GM18507 (cell line): ENCODE measurements at regions not wholly inside any gene's neighbourhood (a gene's known extent, or its start where the extent isn't known, plus 50 kb on each side); places are given as distances from the start of the nearest gene placed in this dataset.
"Not testable (repeated sequence)": the region's sequence is repeated elsewhere in the genome, so short reads cannot be mapped to it uniquely, and the experiment has no call there.

ENCODE experiments used
- DNase-seq: peaks from one replicate; pipeline ENCODE4 v3.0.0; 2011; ENCODE audit warnings: low read depth; ENCODE audit not compliant: insufficient read length; ENCODE audit errors: extremely low spot score
- FAIRE-seq: peaks from 2 replicates; lab custom pipeline; 2011; peaks lifted over from hg19 to GRCh38; lab: Jason Lieb, UNC

DNA sequence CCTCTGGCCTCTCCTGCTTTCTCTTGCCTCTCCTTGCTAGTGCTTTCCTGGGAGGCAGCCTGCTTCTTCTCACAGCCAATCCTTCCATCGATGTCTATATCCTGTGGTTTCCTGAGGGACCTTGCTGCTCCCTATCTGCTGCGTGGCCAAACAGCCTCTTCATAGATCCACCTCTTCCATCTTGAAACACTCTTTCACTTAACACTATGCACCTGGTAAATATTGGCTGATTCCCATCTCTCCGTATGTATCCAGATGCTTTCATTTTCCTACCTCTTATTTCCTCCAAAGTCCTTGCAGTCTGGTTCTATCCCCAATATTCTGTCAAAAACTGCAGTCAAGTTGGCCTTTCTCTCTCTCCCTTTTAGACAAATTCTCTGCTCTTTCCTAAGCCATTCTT lies 205.2 kb upstream of the CFAP20DC start:
- no peak for FAIRE-seq
- DNase-seq = no peak

DNA sequence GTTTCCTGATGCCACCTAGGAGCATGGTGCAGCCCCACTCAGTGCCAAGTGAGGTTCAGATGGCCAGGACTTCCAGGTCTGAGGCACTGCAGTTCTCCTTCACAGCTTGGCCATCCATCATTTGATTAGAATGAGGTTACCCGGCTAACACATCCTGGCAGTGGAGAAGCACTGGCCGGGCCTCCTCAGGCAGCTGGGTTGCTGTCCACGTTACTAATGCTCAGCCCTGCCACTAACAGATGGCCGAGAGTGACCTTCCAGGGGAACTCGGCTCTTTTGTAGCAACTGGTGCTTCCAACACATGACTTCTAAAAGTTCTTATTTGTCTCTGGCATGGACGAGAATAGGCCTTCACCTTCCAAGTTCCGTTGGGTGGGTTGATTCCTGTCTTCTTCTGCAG lies 204.6 kb upstream of the CFAP20DC start:
- DNase-seq (no peak), FAIRE-seq (no peak)

DNA sequence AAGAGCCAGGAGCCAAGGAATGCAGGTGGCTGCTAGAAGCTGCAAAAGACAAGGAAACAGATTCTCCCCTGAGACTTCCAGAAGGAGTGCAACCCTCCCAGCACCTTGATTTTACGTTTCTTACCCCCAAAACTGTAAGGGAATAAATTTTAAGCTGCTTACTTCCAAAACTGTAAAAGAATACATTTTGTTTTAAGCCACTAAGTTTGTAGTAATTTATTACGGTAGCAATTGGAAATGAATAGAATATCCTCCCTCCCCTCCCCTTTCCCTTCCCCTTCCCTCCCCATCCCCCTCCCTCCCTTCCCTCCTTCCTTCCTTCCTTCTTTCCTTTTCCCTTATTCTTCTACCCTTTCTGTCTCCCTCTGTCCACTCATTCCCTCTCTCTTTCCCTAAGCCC lies 203.7 kb upstream of the CFAP20DC start:
- DNase-seq (no peak), FAIRE-seq (no peak)

DNA sequence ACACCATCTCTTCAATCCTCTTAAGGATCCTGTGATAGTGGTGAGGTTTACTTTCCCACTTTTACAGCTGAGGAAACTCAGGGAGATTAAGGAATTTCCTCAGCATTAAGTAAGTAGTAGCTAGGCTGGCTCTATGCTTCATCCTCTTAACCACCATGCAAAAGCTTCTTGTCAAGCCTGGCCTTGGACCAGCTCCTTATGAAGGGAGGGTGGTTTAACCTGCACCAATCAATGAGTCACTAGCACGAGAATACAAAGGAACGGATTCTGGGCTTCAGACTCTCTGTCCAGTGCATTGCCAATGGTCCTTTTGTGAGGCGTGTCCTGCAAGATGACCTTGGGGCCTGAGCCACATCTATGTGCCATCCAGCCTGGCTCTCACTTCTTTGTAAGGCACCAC lies 202.0 kb upstream of the CFAP20DC start:
- no peak for FAIRE-seq
- DNase-seq = no peak

DNA sequence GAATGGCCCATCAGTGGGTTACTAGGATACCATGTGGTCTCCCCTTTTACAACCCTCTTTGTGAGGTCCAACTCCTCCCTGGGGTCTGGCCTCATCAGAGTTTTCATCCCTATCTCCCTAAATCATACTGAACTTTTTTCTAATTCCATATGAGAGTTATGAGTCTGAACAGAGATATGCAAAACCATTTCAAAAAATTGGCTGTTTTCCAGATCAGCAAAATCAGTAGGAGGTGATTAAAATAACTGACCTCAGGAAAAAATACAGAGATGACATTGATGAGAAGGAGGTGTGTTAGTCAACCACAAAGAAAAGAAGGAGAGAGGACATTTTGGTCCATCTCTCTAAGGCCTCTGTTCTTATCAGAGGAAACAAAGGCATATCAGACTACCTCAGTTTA lies 200.8 kb upstream of the CFAP20DC start:
- FAIRE-seq (no peak), DNase-seq (no peak)

DNA sequence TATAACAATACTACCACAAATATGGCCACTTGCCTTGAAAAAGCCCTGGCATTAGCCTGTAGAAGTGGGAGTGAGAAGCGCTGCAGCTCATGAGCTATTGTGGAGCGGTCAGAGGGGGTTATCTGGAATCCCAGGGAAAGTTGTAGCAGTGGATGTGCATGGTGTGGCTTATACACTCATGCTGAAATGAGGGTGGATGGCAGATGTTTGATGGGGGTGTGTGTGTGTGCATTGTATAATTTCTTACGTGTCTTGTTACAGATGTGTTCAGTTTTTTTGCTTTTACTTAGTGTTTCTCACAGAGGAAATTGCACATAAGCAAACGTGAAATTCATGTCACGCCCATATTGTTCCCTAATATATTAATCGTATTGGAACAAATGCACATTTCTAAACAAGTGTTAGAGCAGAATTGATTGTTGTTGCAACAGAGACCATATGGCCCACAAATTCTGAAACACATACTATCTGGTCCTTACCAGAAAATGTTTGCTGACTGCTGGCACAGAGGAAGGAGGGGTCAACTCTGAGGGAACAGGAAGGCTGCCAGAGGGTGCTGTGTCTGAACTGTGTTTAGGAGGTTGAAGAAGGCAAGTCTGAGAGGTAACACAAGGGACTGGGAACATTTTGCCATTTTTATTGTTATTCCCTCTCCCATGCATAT lies 200.0 kb upstream of the CFAP20DC start:
- DNase-seq (no peak), FAIRE-seq (no peak)

DNA sequence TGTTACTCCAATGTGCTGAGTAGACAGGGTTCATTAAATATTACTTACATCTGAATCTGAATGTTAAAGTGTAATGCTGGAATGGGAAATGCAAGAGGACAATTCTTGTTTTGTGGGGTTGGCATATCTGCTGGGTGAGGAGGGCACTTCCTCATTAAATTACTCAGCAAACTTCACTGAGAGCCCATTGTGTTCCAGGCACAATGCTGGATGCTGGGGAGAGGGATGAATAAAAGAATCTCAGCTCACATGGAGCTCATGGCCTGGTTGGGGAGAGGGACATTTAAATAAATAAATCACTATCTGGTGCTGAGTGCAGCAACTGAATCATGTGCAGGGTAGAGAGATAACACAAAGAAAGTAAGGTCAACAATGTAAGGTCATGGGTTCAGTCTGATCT lies 199.2 kb upstream of the CFAP20DC start:
- FAIRE-seq (no peak), DNase-seq (no peak)

DNA sequence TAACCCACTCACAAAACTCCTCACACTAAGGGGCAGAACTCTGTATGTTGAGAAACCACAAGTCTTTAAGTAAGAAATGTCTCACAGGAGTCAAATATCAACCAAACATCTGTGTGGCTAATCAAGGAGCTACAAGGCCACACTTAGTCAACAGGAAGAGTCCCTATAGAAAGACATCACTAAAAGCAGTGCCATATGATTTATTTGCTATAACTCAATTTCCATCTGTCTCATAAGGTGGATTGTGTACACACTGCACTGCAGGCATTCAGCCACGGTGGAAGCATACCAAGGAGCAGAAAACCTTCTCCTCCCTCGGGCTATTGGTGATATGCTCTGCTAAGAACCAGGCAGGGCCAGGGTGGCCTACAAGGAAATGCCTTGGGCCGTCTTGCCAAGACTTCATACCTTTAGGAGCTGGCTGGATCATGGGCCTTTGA lies 197.6 kb upstream of the CFAP20DC start:
- FAIRE-seq = peak; percentile 79

DNA sequence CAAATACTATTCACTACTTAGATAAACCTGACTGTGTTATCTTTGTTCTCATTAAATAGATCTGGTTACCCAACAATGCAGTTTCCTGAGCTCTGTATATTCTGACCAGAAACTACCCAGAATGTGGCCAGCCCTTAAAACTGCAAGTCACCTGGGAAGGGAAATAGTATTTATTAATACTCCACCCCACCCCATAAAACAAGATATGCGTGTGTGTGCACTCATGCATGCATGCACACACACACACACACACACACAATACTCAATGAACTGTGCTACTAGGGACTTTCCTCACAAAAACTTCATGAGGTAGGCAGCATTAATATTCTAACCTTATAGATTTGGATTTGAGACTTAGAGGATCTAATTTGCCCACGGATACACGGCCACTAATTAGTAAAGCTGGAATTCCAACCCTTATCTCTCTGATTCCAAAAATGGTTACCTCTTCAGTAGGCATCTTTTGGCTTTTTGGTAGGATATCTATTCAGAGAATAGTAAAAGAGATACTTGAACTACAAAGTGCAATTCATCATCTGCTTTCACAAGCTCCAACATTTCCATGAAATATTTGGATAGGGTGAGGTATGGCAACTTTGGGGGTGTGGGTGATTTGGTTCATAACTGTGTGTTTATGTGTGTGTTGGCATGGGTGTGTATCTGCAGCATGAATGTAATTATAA lies 197.0 kb upstream of the CFAP20DC start:
- no peak for DNase-seq
- peak; percentile 82 for FAIRE-seq

More for the DNA sequence above, 197.6 kb upstream of the CFAP20DC start:
- DNase-seq = no peak

DNA sequence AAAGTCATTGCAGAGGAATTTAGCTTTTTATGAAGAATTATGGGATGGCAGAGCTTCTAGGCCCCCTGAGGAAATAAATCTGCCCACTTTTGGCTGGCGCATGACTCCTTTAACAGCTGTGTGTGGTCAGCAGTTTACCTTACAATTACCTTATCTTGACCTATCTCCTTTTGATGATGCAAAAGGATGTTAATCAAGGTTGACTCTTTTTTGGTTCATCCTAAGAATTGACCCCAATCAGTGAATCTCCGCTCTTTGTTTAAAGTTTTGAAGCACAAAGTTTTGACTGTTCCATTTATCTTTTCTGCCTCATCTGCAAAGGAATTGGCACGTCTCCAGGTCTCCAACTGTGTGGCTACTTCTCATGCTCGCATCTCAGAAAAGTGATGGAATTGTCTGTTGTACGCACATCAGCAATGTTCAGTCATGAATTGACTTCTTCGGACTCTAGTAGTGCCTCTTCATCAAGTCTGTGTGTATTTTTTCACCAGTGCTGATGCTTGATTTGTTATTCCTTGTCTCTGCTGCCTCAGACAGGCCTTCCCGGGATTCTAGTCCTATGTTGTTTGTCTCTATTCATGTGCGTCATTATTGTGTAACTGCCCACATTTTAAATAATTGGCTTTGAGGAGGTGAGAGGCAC lies 196.2 kb upstream of the CFAP20DC start:
- FAIRE-seq (peak; percentile 18), DNase-seq (no peak)

DNA sequence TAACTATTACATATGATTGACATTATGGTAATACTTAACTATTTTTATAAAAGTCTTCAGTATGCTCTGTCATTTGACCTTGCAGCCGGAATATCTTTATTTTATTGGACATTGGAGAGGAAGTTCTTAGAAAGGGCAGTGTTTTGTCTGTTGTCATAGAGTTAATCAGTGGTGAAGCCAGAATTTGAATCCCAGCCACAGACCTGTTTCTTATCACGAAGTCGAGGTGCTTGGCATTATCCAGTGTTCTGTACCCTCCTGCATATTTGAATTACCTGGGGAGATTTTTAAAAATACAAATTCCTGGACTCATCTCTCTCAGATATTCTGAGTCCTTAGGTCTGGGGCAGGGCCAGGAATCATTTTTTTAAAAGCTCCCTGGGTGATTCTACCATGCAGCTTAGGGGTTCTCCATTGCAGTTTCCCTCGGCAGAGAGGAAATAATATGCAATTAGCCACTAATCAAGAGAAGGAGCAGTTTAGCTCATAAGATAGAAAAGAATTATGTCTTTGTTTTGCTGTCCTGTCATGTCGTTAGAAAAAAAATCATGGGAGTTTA lies 195.6 kb upstream of the CFAP20DC start:
- FAIRE-seq (no peak), DNase-seq (no peak)

DNA sequence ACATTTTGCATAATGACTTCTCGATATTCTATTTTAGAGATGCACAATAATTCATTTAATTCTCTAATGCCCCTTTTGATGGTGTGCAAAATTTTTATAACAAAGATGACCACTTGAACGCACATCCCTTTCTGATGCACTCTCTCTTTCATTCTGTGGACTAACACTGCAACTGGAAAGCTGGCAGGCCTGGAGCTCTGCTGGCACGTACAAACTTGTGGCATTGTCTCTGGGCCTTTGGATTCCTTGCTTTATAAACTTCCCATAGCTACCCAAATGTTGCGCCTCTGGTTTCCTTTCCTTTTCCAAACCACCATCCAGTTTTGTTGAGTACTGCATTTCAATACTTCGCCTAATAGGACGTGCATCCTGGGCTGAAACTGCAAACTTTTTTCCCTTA lies 194.5 kb upstream of the CFAP20DC start:
- DNase-seq (no peak), FAIRE-seq (no peak)

DNA sequence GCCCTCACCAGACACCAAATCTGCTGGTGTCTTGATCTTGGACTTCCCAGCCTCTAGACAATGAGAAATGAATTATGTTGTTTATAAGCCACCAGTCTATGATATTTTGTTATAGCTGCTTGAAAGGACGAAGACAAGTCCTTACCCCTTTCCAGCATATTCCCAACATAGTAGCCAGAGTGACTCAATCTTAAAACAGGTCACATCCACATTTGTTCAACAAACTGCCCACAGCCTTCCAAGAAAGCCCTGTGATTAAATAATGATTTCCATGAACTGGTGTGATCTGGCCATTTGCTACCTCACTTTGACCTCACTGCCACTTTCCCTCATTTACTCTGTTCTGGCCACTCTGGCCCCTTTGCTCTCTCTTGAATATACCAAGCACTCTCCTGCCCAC lies 193.7 kb upstream of the CFAP20DC start:
- no peak for FAIRE-seq
- no peak for DNase-seq

DNA sequence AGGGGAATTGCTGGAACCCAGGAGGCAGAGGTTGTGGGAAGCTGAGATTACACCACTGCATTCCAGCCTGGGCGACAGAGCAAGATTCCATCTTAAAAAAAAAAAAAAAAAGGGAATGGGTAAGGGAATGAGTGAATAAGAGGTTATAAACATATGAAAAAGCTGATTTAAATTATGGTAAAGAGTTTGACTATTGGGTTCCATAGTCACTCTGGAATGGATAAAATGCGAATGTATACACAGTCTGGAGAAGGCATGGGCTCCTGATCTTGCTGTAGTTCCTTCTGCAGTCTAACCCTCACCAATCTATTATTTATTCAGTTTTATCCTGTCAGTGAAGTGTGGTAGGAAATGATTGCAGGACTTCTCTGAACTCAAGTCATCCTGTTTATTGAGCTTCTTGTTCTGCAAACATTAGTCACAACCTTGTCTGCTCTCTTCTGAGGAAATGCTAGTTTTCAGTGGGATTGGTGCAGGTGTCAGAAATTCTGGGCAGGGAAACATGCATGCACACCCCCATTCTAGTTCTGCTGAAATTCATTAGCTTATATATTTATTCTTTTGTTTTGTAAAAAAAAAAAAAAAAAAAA lies 190.9 kb upstream of the CFAP20DC start:
- DNase-seq = no peak
- no peak for FAIRE-seq

DNA sequence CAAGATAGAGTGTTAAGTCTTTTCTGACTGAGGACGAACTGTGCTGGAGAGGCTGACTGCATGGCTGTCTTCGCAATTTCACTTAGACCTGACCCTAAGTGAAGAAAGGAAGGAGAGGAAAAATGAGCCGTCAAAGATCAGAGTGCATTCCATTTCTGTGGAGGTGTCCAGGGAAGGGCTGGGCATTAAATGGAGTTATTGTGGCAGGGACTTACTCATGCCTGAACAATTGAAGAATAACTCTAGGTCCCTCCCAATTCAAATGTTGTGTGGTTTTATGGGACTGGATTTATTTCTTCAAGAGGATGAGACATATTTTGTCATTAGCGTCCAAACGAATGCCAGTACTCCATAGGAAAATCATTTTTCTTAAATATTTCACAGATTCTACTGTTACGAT lies 187.3 kb upstream of the CFAP20DC start:
- FAIRE-seq (no peak), DNase-seq (no peak)

DNA sequence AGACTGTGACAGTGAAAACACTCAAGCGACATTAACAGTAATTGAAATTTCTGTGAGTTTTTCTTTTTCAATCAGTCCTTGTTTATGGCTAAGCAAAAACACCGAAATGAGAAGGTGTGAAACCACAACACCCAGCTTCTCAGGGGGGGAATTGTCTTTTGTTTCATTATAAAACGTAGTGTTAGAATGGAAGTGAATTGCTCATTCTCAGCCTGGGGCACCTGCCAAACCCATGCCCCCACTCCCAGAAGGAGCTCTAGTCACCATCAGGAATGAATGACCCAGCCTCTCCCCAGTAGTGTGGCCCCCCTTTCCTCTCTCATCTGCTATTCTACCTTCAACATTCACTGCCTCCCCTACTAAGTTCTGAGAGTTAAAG lies 185.8 kb upstream of the CFAP20DC start:
- peak; percentile 88 for FAIRE-seq
- DNase-seq = peak; percentile 29

DNA sequence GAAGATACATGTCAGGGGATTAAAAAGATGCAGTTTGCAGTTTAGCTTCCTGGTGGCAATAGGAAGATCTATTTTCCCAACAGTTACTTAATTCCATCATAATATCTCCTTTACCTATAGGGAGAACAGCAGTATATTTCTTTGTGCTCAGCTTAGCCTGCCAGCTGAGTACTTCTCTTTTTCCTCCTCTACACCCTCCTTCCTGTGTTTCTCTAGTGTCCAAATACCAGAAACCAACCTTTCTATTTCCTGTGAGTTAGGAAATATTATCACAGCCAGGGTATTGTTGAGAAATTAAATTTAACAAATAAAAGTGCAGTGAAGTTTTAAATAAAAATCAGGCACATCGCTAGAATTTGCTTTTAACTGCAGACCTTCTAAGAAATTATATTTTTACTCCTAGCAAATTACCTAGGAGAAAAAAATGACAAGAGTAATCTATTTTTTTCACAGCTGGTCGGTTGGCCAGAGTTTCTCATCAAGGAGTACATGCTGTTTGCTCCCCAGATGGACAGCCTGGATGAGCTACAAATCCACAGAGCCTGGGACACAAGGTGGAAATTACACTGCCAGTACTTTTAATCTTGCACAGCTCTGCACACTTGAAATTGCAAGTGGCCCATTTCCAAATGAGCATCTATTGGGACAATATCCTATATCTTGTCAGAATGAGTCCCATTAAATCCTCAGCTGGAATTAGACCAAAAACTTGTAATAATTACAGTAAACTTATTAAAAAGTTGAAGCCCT lies 185.2 kb upstream of the CFAP20DC start:
- FAIRE-seq (no peak), DNase-seq (no peak)

DNA sequence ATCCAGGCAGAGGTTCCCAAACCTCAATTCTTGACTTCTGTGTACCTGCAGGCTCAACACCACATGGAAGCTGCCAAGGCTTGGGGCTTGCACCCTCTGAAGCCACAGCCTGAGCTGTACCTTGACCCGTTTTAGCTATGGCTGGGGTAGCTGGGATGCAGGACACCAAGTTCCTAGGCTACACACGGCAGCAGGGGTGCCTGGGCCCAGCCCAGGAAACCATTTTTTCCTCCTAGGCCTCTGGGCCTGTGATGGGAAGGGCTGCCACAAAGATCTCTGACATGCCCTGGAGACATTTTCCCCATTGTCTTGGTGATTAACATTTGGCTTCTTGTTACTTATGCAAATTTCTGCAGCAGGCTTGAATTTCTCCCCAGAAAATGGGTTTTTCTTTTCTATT lies 180.6 kb upstream of the CFAP20DC start:
- FAIRE-seq, DNase-seq: not testable (repeated sequence)

DNA sequence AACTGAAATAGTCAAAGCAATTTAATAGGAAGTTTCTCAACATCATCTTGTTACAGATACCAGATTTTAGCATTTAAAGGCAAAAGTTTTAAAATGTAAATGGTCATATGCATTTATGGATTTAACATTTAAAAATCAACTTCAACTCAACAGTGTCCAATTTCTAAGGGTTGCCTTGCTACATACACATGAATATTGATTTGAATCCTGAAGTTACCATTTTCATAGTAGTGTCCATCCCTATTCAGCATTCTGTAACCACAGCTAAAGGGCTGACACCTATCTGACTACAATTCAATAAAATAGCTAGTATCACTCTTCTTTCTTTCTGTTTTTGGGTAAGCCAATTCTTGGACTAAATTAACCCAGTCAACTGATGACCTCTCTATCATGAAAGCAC lies 164.0 kb upstream of the CFAP20DC start:
- FAIRE-seq (no peak), DNase-seq (no peak)
